ENCODE measurements at regions not wholly inside any gene's neighbourhood (a gene's known extent, or its start where the extent isn't known, plus 50 kb on each side); places are given as distances from the start of the nearest gene placed in this dataset.

DNA sequence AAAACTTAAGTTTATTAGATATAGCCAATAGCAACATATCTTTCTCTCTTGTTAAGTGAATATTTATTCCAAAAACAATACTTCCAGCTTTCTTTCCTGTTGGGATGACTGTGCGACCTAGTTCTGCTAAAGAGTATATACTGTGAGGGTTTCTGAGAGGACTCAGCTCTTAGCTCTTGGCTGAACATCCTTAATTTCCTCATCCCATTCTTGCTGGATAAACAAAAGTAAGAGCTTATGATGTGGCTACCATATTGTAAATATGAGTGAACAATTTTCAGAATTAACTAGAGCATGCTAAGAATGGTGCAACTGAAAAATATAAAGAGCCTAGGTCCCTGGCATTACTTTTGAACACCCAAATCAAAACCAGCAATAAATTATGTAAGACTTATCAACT is 279.5 kb upstream of the GNAI1 start:
- intact Hi-C loops (cut with DNase I): no loop called here
- H3K4me1 ChIP-seq (replicated peaks): no peaks in the 10 kb centered on the region
- H3K4me3 ChIP-seq: no peak overlapping the region
- no peaks in the 10 kb centered on the region for H3K27me3 ChIP-seq (replicated peaks; ENCODE audit: insufficient read depth)
- DNase-seq (ENCODE audit: low spot score): no peak
- no peak overlapping the region for H3K27ac ChIP-seq
- no peaks in the 10 kb centered on the region for H3K9me3 ChIP-seq
- TF ChIP-seq POLR2A (IDR thresholded peaks at IDR 0.05): no peak
- TF ChIP-seq, protein P1, sequence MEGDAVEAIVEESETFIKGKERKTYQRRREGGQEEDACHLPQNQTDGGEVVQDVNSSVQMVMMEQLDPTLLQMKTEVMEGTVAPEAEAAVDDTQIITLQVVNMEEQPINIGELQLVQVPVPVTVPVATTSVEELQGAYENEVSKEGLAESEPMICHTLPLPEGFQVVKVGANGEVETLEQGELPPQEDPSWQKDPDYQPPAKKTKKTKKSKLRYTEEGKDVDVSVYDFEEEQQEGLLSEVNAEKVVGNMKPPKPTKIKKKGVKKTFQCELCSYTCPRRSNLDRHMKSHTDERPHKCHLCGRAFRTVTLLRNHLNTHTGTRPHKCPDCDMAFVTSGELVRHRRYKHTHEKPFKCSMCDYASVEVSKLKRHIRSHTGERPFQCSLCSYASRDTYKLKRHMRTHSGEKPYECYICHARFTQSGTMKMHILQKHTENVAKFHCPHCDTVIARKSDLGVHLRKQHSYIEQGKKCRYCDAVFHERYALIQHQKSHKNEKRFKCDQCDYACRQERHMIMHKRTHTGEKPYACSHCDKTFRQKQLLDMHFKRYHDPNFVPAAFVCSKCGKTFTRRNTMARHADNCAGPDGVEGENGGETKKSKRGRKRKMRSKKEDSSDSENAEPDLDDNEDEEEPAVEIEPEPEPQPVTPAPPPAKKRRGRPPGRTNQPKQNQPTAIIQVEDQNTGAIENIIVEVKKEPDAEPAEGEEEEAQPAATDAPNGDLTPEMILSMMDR (IDR thresholded peaks at IDR 0.05): no peak
- H3K36me3 ChIP-seq: no peaks in the 10 kb centered on the region
- WGBS: 92% methylated on average over 1 of the region's 1 CpG

DNA sequence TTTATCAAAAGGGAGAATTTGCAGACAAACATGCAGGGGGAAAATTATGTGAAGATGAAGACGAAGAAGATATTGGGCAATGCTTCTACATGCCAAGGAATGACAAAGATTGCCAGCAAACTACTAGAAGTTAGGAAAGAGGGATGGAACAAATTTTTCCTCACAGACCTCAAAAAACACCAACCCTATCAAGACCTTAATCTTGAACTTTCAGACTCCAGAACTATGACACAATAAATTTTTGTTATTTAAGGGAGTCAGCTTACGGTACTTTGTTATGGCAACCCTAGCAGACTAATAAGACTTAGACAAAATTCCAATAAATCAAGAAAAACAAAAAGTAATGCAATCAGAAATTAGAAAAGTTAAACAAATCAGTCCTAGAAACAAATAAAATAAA is 280.0 kb upstream of the GNAI1 start:
- no peaks in the 10 kb centered on the region for H3K27me3 ChIP-seq (replicated peaks; ENCODE audit: insufficient read depth)
- 85% methylated on average over 2 of the region's 2 CpGs for WGBS
- no peak overlapping the region for H3K27ac ChIP-seq
- TF ChIP-seq POLR2AphosphoS5 (IDR thresholded peaks at IDR 0.05): no peak
- no peak for TF ChIP-seq POLR2A (IDR thresholded peaks at IDR 0.05)
- TF ChIP-seq, protein P1 (IDR thresholded peaks at IDR 0.05): no peak
- no peak for DNase-seq (ENCODE audit: low spot score)
- no peaks in the 10 kb centered on the region for H3K36me3 ChIP-seq
- no peak overlapping the region for H3K4me3 ChIP-seq
- no peaks in the 10 kb centered on the region for H3K4me1 ChIP-seq (replicated peaks)
- no peaks in the 10 kb centered on the region for H3K9me3 ChIP-seq
- intact Hi-C loops (cut with DNase I): no loop called here

DNA sequence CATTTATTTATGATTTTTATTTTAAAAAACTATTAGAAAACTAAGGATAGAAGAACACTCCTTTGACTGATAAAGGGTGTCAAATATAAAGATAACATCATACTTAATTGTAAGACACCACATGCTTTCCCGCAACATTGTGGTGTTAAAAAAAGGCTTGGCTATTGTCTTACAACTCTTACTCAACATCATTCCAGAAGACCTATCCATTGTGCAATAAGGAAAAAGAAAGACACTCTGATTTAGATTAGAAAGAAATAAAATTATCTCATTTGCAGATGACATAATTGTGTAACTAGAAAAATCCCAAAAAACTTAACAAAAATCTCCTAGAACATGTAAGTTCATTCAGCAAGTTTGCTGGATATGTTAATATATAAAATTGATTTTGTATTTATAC is 296.7 kb upstream of the GNAI1 start:
- Histone ChIP-seq H3K4me1 (replicated peaks) (no peaks in the 10 kb centered on the region), H3K36me3 (no peaks in the 10 kb centered on the region), H3K4me3 (no peak overlapping the region), H3K9me3 (no peaks in the 10 kb centered on the region), H3K27me3 (replicated peaks; ENCODE audit: insufficient read depth) (no peaks in the 10 kb centered on the region), H3K27ac (no peak overlapping the region)
- intact Hi-C loops (cut with DNase I): no loop called here
- DNase-seq (ENCODE audit: low spot score): no peak
- TF ChIP-seq POLR2AphosphoS5 (IDR thresholded peaks at IDR 0.05): no peak
- TF ChIP-seq POLR2A (IDR thresholded peaks at IDR 0.05): no peak
- TF ChIP-seq, protein P1 (IDR thresholded peaks at IDR 0.05): no peak
- WGBS: 77% methylated on average over 1 of the region's 1 CpG

DNA sequence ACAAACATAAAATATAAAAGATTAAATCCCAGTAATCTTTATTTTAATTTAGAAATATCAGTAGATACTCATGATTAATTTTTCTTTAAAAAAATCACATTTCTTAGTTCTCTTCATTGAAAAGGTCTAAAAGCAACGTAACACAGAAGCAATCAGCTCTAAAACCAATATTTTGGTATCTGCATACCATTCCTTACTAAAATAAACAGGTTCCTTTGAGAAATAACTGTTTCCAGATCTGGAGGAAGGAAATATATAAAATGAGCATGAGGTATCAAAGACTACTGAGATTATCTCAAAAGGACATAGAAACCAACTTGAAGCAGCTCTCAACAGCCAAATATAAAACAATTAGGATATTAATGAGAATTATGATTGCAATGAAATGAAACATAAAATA is 301.0 kb upstream of the GNAI1 start:
- no peaks in the 10 kb centered on the region for H3K27me3 ChIP-seq (replicated peaks; ENCODE audit: insufficient read depth)
- 44% methylated on average over 1 of the region's 1 CpG for WGBS

DNA sequence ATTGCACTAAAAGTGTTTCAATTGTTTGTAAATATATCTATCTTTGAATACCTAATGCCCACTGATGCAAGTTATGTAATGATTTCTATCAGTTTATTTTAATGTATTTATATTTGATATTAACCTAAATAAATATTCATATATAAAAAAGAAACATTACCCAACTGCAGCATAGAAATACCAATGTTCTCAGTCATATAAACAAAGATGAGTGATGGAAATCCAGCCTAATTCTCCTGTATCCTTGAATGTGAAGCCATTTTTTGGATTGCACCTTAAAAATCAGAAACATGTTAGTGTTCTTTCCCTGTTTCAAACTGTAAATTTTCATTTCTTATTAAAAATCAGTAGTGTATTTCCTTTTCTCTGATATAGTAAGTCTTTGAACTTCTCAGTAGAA is 305.8 kb upstream of the GNAI1 start:
- H3K27ac ChIP-seq: no peak overlapping the region
- no peaks in the 10 kb centered on the region for H3K4me1 ChIP-seq (replicated peaks)
- no peak for DNase-seq (ENCODE audit: low spot score)
- H3K36me3 ChIP-seq: no peaks in the 10 kb centered on the region
- no peak overlapping the region for H3K4me3 ChIP-seq
- intact Hi-C loops (cut with DNase I): no loop called here
- no peaks in the 10 kb centered on the region for H3K9me3 ChIP-seq
- TF ChIP-seq, protein P1 (IDR thresholded peaks at IDR 0.05): no peak
- TF ChIP-seq POLR2A (IDR thresholded peaks at IDR 0.05) (no peak), POLR2AphosphoS5 (IDR thresholded peaks at IDR 0.05) (no peak)
- no peaks in the 10 kb centered on the region for H3K27me3 ChIP-seq (replicated peaks; ENCODE audit: insufficient read depth)

More for the DNA sequence above, 301.0 kb upstream of the GNAI1 start:
- Histone ChIP-seq H3K27ac (no peak overlapping the region), H3K4me1 (replicated peaks) (no peaks in the 10 kb centered on the region), H3K4me3 (no peak overlapping the region), H3K36me3 (no peaks in the 10 kb centered on the region), H3K9me3 (no peaks in the 10 kb centered on the region)
- TF ChIP-seq, protein P1 (IDR thresholded peaks at IDR 0.05): no peak
- no peak for TF ChIP-seq POLR2AphosphoS5 (IDR thresholded peaks at IDR 0.05)
- TF ChIP-seq POLR2A (IDR thresholded peaks at IDR 0.05): no peak
- intact Hi-C loops (cut with DNase I): no loop called here
- no peak for DNase-seq (ENCODE audit: low spot score)

Measured in prostate gland (tissue), 2 donors.